Mesenchymal stem cell (in vitro differentiated cells and primary cell): ENCODE measurements at regions not wholly inside any gene's neighbourhood (a gene's known extent, or its start where the extent isn't known, plus 50 kb on each side); places are given as distances from the start of the nearest gene placed in this dataset.

Experiments
- DNase-seq: peaks from one replicate; pipeline ENCODE4 v3.0.0-alpha.2; 2013
- H2AFZ ChIP-seq: one replicate; pipeline ENCODE4 v1.6.1; 2013; ENCODE audit warnings: low read depth, mild to moderate bottlenecking, control low read depth, inconsistent platforms, low read length, moderate library complexity
- H2AK5ac ChIP-seq: 2 replicates; pipeline ENCODE4 v1.6.1; 2013; ENCODE audit warnings: low read length, moderate library complexity, mild to moderate bottlenecking, inconsistent platforms; ENCODE audit not compliant: severe bottlenecking
- H2BK120ac ChIP-seq: one replicate; pipeline ENCODE4 v1.6.1; 2013; ENCODE audit warnings: low read depth, mild to moderate bottlenecking, inconsistent platforms, low read length, moderate library complexity
- H2BK12ac ChIP-seq, 2 experiments: one replicate each; pipeline ENCODE4 v1.6.1; 2013; ENCODE audit warnings: inconsistent platforms in 2 of 2, low read length in 2 of 2, mild to moderate bottlenecking in 2 of 2, moderate library complexity in 2 of 2, control low read depth in 1 of 2
- H2BK15ac ChIP-seq: one replicate; pipeline ENCODE4 v1.6.1; 2013; ENCODE audit warnings: mild to moderate bottlenecking, low read depth, inconsistent platforms; ENCODE audit not compliant: poor library complexity, severe bottlenecking
- H2BK5ac ChIP-seq: 2 replicates; pipeline ENCODE4 v1.6.1; 2013; ENCODE audit warnings: low read depth, mild to moderate bottlenecking, low read length, control low read depth, inconsistent platforms; ENCODE audit not compliant: poor library complexity, severe bottlenecking
- H3K14ac ChIP-seq, 2 experiments: one replicate each; pipeline ENCODE4 v1.6.1; 2013; ENCODE audit warnings: inconsistent platforms in 2 of 2, low read length in 2 of 2, control low read depth in 1 of 2, mild to moderate bottlenecking in 1 of 2, moderate library complexity in 1 of 2
- H3K18ac ChIP-seq, 2 experiments: one replicate each; pipeline ENCODE4 v1.6.1; 2013; ENCODE audit warnings: inconsistent platforms in 2 of 2, low read length in 2 of 2, control low read depth in 1 of 2, low read depth in 1 of 2, mild to moderate bottlenecking in 1 of 2
- H3K23ac ChIP-seq, 2 experiments: one replicate each; pipeline ENCODE4 v1.6.1; 2013; ENCODE audit warnings: inconsistent platforms in 2 of 2, low read length in 2 of 2, mild to moderate bottlenecking in 2 of 2, moderate library complexity in 2 of 2, control low read depth in 1 of 2
- H3K27ac ChIP-seq: 2 replicates; pipeline ENCODE4 v1.5.1; 2013; ENCODE audit warnings: mild to moderate bottlenecking, moderate library complexity, low read length, control low read depth, inconsistent platforms; ENCODE audit not compliant: poor library complexity, severe bottlenecking
- H3K27me3 ChIP-seq, 2 experiments: 2 replicates each; pipeline versions ENCODE4 v1.6.1 to v1.7.0; 2013; ENCODE audit warnings: low read length in 2 of 2, mild to moderate bottlenecking in 2 of 2, moderate library complexity in 2 of 2, control low read depth in 1 of 2, inconsistent platforms in 1 of 2; ENCODE audit not compliant: control insufficient read depth in 1 of 2, insufficient read depth in 1 of 2
- H3K36me3 ChIP-seq, 2 experiments: 2 replicates each; pipeline versions ENCODE4 v1.6.1 to v1.7.0; 2013; ENCODE audit warnings: low read length in 2 of 2, control low read depth in 1 of 2, inconsistent platforms in 1 of 2, low read depth in 1 of 2, mild to moderate bottlenecking in 1 of 2; ENCODE audit not compliant: insufficient read depth in 2 of 2, control insufficient read depth in 1 of 2
- H3K4ac ChIP-seq, 2 experiments: one replicate each; pipeline ENCODE4 v1.6.1; 2013; ENCODE audit warnings: inconsistent platforms in 2 of 2, low read length in 2 of 2, mild to moderate bottlenecking in 2 of 2, moderate library complexity in 2 of 2, control low read depth in 1 of 2, low read depth in 1 of 2
- H3K4me1 ChIP-seq: 2 replicates; pipeline ENCODE4 v1.6.1; 2013; ENCODE audit warnings: low read depth, low read length, control low read depth; ENCODE audit not compliant: control insufficient read depth, insufficient read depth
- H3K4me2 ChIP-seq: 2 replicates; pipeline ENCODE4 v1.6.1; 2013; ENCODE audit warnings: low read length, mild to moderate bottlenecking, inconsistent platforms; ENCODE audit not compliant: poor library complexity, severe bottlenecking
- H3K4me3 ChIP-seq, 2 experiments: 2 replicates each; pipeline versions ENCODE4 v1.5.1 to v1.7.0; 2013; ENCODE audit warnings: low read length in 2 of 2, mild to moderate bottlenecking in 2 of 2, control low read depth in 1 of 2, low read depth in 1 of 2; ENCODE audit not compliant: insufficient read depth in 1 of 2
- H3K79me1 ChIP-seq: replicated peaks from 2 replicates; pipeline ENCODE4 v1.6.1; 2013; ENCODE audit warnings: mild to moderate bottlenecking, control low read depth, low read length, inconsistent platforms; ENCODE audit not compliant: poor library complexity, severe bottlenecking
- H3K9ac ChIP-seq: 2 replicates; pipeline ENCODE4 v1.7.0; 2013; ENCODE audit warnings: mild to moderate bottlenecking, low read length, moderate library complexity
- H3K9me3 ChIP-seq: 2 replicates; pipeline ENCODE4 v1.7.0; 2013; ENCODE audit warnings: mild to moderate bottlenecking, low read length; ENCODE audit not compliant: control insufficient read depth
- H4K8ac ChIP-seq: one replicate; pipeline ENCODE4 v1.6.1; 2013; ENCODE audit warnings: inconsistent platforms, mild to moderate bottlenecking, low read length, moderate library complexity
- H4K91ac ChIP-seq: one replicate; pipeline ENCODE4 v1.6.1; 2013; ENCODE audit warnings: mild to moderate bottlenecking, low read length, inconsistent platforms
- WGBS: methylation state at CpG from one replicate; pipeline ENCODE4 v1.1.7; 2013; ENCODE audit warnings: mixed read lengths; 5-methylcytosine and 5-hydroxymethylcytosine counted together

- H4K91ac ChIP-seq: no peak overlapping the region
- H4K8ac ChIP-seq: no peak overlapping the region
- H3K27me3 ChIP-seq: no peaks in the 10 kb centered on the region
- H2BK12ac ChIP-seq: no peak overlapping the region
- no peaks in the 10 kb centered on the region for H3K79me1 ChIP-seq
- WGBS: no CpG with 5 or more reads among the region's 2 CpGs
- H2AK5ac ChIP-seq: no peak overlapping the region
- H2BK120ac ChIP-seq: no peak overlapping the region
- no peaks in the 10 kb centered on the region for H3K4me1 ChIP-seq
- H2BK15ac ChIP-seq: no peak overlapping the region
- no peak overlapping the region for H3K14ac ChIP-seq
- no peak overlapping the region for H3K4me2 ChIP-seq
- no peak overlapping the region for H3K4ac ChIP-seq
- no peak overlapping the region for H3K23ac ChIP-seq
- no peak overlapping the region for H3K9ac ChIP-seq
- H3K4me3 ChIP-seq: no peak overlapping the region
- no peak overlapping the region for H2AFZ ChIP-seq
- H2BK5ac ChIP-seq: no peak overlapping the region
- no peak for DNase-seq
- H3K36me3 ChIP-seq: no peaks in the 10 kb centered on the region
- H3K9me3 ChIP-seq: no peaks in the 10 kb centered on the region
- H3K27ac ChIP-seq: no peak overlapping the region
- H3K18ac ChIP-seq: no peak overlapping the region
These were observed 143.3 kb upstream of the PLPP4 start for GRCh38 chr10:120313715-120314114.

- Histone ChIP-seq H3K27me3 (no peaks in the 10 kb centered on the region), H4K8ac (no peak overlapping the region), H2AFZ (no peak overlapping the region), H2BK120ac (no peak overlapping the region), H2AK5ac (no peak overlapping the region), H3K4me3 (no peak overlapping the region), H3K9me3 (no peaks in the 10 kb centered on the region), H3K4me2 (no peak overlapping the region), H2BK15ac (no peak overlapping the region), H2BK5ac (no peak overlapping the region), H3K14ac (no peak overlapping the region), H3K27ac (no peak overlapping the region), H3K36me3 (no peaks in the 10 kb centered on the region), H4K91ac (no peak overlapping the region), H3K4me1 (no peaks in the 10 kb centered on the region), H3K9ac (no peak overlapping the region), H3K4ac (no peak overlapping the region), H2BK12ac (no peak overlapping the region), H3K79me1 (no peaks in the 10 kb centered on the region), H3K18ac (no peak overlapping the region), H3K23ac (no peak overlapping the region)
- WGBS: 45% methylated on average over 1 of the region's 1 CpG
- no peak for DNase-seq
These were observed 142.6 kb upstream of the PLPP4 start for GRCh38 chr10:120314442-120314841.

GRCh38 chr10:120318862-120319261, 138.2 kb upstream of the PLPP4 start:
- H2AFZ ChIP-seq: no peak overlapping the region
- H2BK12ac ChIP-seq: no peak overlapping the region
- whole genome bisulfite sequencing: 69% methylated on average over 3 of the region's 3 CpGs
- H3K23ac ChIP-seq: no peak overlapping the region
- no peaks in the 10 kb centered on the region for H3K9me3 ChIP-seq
- H3K4me3 ChIP-seq: no peak overlapping the region
- H3K27me3 ChIP-seq: no peaks in the 10 kb centered on the region
- H3K18ac ChIP-seq: no peak overlapping the region
- H3K4me1 ChIP-seq: no peaks in the 10 kb centered on the region
- H3K9ac ChIP-seq: no peak overlapping the region
- H2BK120ac ChIP-seq: no peak overlapping the region
- no peaks in the 10 kb centered on the region for H3K36me3 ChIP-seq
- H2BK15ac ChIP-seq: no peak overlapping the region
- no peak overlapping the region for H3K14ac ChIP-seq
- no peak overlapping the region for H2AK5ac ChIP-seq
- H3K4ac ChIP-seq: no peak overlapping the region
- H4K91ac ChIP-seq: no peak overlapping the region
- no peak overlapping the region for H2BK5ac ChIP-seq
- H4K8ac ChIP-seq: no peak overlapping the region
- H3K79me1 ChIP-seq: no peaks in the 10 kb centered on the region
- no peak overlapping the region for H3K27ac ChIP-seq
- no peak for DNase-seq
- H3K4me2 ChIP-seq: no peak overlapping the region

GRCh38 chr10:120327675-120328074, 129.4 kb upstream of the PLPP4 start:
- no peak overlapping the region for H3K4ac ChIP-seq
- no peaks in the 10 kb centered on the region for H3K4me1 ChIP-seq
- no peaks in the 10 kb centered on the region for H3K27me3 ChIP-seq
- H2BK15ac ChIP-seq: no peak overlapping the region
- H2BK12ac ChIP-seq: no peak overlapping the region
- no peak overlapping the region for H2AFZ ChIP-seq
- no peak overlapping the region for H3K14ac ChIP-seq
- H2BK5ac ChIP-seq: no peak overlapping the region
- H3K9me3 ChIP-seq: no peaks in the 10 kb centered on the region
- H4K8ac ChIP-seq: no peak overlapping the region
- H3K4me2 ChIP-seq: no peak overlapping the region
- H3K79me1 ChIP-seq: no peaks in the 10 kb centered on the region
- H4K91ac ChIP-seq: no peak overlapping the region
- H3K4me3 ChIP-seq: no peak overlapping the region
- no peak overlapping the region for H2BK120ac ChIP-seq
- H2AK5ac ChIP-seq: no peak overlapping the region
- H3K36me3 ChIP-seq: no peaks in the 10 kb centered on the region
- no peak overlapping the region for H3K9ac ChIP-seq
- H3K18ac ChIP-seq: no peak overlapping the region
- whole genome bisulfite sequencing: 0% methylated on average over 2 of the region's 3 CpGs
- no peak overlapping the region for H3K27ac ChIP-seq
- no peak overlapping the region for H3K23ac ChIP-seq
- no peak for DNase-seq
